GM18508 (cell line): ENCODE measurements at regions not wholly inside any gene's neighbourhood (a gene's known extent, or its start where the extent isn't known, plus 50 kb on each side); places are given as distances from the start of the nearest gene placed in this dataset.

Experiments used
- ATAC-seq: cut with Tn5 transposase; IDR thresholded peaks from one replicate; pipeline ENCODE4 v1.9.1; 2021; ENCODE audit warnings: moderate number of reproducible peaks; ENCODE audit not compliant: insufficient read depth, unreplicated experiment

DNA sequence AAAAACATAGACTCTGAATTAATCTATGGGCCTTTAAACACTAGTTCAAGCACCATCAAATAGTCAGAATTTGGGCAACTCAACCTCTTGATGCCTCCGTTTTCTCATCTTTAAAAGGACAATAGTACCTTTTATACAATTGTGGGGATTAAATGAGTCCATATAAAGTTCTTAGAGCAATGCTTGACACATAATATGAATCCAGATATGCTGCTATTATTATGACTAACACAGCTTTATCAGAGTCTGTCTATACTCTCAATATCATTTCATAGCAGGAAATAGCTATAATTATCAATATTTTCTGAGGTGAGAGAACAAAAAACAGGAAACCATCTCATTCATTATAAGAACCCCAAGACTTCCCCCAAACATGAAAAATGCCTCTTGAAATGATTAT, 430.5 kb upstream of the XYLT1 start:
- no peak for ATAC-seq

GRCh38 chr16:17899141-17899540, 428.4 kb upstream of the XYLT1 start:
- ATAC-seq = no peak

GRCh38 chr16:17887963-17888362, 417.2 kb upstream of the XYLT1 start:
- ATAC-seq = no peak

DNA sequence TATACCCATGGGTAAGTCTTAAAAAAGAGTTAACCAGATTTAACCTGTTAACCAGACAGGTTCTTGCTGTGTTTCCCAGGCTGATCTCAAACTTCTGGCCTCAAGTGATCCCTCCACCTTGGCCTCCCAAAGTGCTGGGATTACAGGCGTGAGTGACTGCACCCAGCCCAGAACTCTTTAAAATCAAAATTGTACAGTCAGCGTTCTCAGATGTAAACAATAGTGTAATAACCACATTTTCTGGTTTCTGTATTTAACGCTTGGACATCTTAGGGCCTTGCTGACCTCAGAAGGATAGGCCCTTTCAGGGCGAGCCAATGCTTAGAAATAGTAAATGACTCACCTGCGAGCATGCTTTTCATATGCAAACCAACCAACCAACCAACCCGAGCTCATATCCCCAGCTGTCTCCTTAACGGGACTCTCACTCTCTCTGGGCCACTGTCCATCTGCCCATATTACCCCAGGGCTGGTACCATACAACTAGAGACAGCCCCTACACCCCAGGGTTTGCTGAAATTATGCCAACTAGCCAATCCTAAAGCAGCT, 415.0 kb upstream of the XYLT1 start:
- ATAC-seq = no peak

GRCh38 chr16:17877821-17878360, 407.1 kb upstream of the XYLT1 start:
- ATAC-seq = no peak

DNA sequence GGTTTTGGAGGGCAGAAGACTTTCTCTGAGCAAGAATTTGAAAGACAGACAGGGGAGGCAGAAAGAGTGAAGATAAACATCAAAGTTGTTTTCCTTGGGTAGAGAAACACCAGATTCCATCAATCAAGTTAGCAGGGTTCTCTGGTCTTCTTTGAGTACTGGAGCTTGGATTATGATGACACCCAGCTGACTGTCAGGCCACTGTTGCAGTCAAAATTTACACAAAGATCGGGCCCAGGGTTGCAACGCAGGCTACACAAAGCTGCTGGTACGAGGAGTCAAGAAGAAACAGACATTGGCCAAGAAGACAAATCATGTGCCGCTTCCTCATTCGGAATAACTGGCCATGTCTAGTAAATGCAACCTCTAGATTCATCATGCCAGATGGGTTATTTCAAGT, 396.2 kb upstream of the XYLT1 start:
- no peak for ATAC-seq

- ATAC-seq = no peak
Observed at GRCh38 chr16:17861981-17862479, 391.3 kb upstream of the XYLT1 start.

GRCh38 chr16:17858061-17858460, 387.3 kb upstream of the XYLT1 start:
- ATAC-seq = no peak

- ATAC-seq = no peak
Observed at GRCh38 chr16:17853958-17854357, 383.2 kb upstream of the XYLT1 start.

DNA sequence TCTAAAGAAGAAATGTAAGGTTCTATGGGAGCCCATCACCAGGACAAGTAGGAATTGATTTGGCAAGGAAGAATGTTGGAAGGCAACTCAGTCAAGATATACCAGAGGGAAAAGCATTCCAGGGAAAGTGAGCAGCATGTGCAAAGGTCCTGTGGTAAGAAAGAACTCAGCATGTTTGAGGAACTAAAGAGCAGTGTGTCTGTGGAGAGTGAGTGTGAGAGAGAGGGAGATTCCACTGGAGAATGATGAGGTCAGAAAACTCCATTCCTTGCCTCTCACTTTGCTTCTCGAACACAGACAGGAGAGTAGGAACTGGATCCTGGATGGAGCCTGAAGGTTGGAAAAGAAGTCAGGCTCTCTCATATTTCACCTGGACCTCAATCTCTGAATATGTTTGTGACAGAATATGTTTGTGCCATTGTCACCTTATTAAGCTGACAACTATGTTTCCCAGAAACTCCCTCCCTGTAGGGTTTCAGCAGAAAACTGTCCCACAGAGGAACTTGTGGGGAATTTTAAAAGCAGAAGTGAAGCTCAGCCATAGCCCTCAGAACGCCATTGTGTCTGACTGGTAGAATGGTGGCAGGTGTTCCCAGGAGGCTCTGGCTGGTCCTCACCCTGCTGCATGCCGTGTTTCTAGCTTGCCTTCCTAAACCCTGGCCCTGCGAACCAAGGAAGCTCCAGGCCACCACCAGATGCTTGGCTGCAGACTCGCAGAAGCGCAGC, 382.4 kb upstream of the XYLT1 start:
- ATAC-seq = no peak

- ATAC-seq = no peak
Observed at GRCh38 chr16:17850581-17851250, 380.0 kb upstream of the XYLT1 start.

- no peak for ATAC-seq
Observed at GRCh38 chr16:17847234-17847795, 376.6 kb upstream of the XYLT1 start.

- no peak for ATAC-seq
Observed at GRCh38 chr16:17846030-17846429, 375.3 kb upstream of the XYLT1 start.

- ATAC-seq = no peak
Observed at GRCh38 chr16:17845031-17845430, 374.3 kb upstream of the XYLT1 start.

GRCh38 chr16:17843905-17844304, 373.1 kb upstream of the XYLT1 start:
- ATAC-seq = no peak

- ATAC-seq = no peak
Observed at GRCh38 chr16:17839907-17840306, 369.1 kb upstream of the XYLT1 start.

DNA sequence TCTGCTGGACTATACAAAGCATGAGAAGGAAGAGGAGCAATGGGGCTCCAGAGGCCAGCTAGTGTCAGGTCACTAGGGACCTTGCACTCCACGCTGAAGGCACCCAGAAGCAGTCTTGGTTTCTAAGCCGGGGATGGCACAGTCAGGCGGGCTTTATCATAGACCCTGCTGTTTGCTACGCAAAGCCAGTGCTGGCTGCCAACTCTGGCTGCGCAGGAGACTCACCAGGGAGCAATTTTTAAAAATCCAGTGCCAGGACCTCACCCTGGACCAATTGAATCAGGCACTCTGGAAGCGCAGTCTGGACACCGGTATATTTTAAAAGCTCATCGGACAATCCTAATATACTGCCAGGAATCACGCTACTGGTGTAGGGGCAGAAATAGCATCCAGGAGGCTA, 368.5 kb upstream of the XYLT1 start:
- no peak for ATAC-seq

DNA sequence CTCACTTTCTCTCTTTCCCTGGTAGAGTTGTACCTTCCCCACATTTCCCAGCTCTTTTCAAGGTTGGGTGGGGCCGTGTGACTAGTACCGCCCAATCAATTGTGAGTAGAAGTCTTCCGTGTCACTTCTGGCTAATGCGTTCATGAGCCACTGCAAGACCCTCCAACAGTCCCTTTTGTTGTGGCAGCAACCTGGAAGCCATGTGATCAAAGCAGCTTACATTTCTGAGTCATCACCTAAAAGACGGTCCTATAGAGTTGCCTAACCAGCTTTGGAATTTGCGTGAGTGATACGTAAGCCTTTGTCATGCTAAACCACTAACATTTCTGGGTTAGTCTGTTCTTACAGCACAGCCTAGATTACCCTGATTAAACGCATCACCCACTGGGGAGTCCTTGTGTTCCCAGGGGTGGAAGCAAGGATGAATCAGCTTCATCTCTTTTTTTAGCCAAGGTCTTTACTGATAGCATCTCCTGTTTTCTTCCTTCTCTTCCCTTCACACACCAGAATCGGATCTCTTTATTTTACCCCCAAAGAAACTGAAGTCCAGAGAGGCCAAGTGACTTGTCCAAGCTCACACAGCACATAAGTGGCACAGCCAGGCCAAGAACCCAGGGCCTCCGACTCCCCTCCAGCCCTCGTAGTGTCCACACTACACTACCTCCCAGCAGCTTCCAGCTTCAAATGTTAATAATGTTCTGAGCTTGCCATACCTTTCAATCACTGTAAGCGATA, 366.3 kb upstream of the XYLT1 start:
- no peak for ATAC-seq

- ATAC-seq = no peak
Observed at GRCh38 chr16:17835118-17835876, 364.5 kb upstream of the XYLT1 start.

- no peak for ATAC-seq
Observed at GRCh38 chr16:17832738-17833137, 362.0 kb upstream of the XYLT1 start.
